Medulla oblongata (tissue), 1 donor: ENCODE measurements at regions not wholly inside any gene's neighbourhood (a gene's known extent, or its start where the extent isn't known, plus 50 kb on each side); places are given as distances from the start of the nearest gene placed in this dataset.
"Not testable (repeated sequence)": the region's sequence is repeated elsewhere in the genome, so short reads cannot be mapped to it uniquely, and the experiment has no call there.

Source experiments
- DNase-seq: peaks from one replicate; pipeline ENCODE4 v3.0.0-alpha.2; 2015; ENCODE audit errors: extremely low spot score

DNA sequence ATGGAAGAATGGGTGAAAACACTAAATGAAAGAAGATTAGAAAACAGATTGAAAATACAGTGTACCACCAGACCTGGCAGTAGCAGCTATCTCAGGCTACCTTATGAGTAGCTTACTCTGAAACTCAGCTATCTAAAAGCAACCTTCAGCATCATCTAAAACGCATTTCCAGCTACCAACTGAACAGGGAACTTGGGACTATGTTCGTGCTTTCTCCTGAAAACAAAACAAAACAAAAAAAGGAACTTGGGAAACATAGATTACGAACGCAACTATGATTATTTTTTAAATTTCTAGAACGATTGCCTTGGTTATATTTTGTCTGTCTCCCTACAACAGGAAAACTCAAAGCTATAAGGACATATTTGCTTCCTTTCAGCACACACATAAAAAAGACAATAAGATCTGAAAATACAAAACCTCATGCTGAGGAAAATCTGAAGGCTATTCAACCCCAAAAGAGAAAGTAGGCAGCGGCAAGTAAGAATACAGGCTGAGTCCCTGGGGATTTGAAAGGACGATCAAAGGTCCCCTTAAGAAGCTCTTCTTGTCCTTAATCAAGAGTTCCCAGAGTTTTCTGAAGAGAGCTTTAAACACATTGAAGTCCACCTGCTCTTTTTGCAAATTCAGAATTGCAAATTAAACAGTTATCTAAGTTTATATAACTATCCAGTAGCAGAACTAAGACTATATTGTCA, 53.4 kb downstream of the OR2K2 start:
- no peak for DNase-seq

DNA sequence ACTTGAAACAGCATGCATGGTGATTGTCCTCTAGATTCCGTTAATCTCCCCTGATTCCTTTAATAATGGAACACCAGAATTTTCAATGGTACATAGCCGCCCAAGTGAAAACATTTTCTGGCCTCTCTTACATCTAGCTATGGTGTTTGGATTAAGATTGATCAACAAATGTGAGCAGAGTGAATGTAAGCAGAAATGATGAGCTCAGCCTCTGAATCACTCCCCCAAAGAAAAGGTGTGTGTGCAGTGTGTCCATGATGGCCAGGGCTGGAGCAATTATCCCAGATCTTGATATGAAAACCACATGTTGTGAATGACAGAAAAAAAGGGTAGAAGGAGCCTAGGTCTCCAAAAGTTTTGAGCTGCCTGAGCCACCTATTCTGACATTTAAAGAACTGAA, 55.3 kb downstream of the OR2K2 start:
- no peak for DNase-seq

DNA sequence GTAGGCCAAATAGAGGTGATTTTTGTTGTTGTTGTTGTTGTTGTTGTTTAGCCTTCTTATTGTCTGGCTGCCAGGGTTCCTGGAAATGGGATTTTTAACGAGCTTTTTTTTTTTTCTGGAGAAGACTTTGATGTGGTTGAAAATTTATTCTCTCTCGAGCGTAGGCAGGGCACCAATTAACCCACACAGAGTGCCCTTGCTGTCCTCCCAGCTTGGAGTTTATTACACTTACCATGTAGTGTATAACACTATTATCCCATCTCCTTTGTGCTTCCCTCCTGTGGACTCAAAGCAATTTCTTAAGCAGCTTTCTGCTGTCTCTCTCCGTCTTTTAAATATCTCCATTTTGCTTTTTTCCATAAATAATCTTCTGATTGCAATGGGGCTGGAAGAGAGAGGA, 57.4 kb downstream of the OR2K2 start:
- no peak for DNase-seq

DNA sequence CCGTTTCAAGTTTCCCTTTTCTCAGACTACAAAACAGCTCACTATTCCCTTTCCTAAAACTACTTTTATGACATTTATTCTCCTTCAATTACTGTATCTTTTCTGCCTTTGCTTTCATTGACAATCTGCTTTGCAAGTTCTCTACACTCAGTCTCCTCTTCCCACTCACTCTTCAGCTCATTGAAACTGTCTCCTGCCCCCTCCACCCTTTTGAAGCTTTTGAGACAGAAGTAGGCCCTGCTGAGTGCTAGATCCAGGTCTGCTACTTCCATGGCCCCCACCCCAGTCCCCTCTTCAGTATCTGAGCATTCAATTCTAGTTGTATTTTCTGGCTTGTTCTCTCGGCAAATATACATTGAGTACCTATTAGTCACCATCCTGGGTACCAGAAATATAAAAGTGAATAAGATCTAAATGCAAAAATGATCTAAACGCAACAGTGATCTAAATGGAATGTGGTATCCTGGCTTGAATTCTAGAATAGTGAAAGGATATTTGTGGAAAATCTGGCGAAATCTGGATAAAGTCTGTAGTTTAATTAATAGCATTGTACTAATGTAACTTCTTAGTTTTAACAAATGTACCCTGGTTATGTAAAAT, 58.4 kb downstream of the OR2K2 start:
- no peak for DNase-seq

DNA sequence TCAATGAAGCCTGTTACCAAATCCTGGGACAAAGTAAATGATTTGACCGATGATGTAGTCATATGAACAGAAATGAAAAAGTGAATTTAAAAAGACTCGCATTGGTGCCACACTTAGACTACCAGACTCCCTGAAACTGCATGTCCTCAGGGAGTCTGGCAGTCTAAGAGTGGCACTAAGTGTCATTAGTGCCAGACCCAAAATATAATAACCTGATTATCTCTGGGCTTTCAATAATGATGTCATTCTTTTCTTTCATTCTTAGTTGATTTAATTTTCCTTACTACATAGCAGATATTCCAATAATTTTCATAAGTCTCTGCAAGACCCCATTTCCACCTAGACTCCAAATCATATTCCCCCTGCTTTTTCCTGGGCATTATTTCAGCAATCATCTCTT, 59.0 kb downstream of the OR2K2 start:
- DNase-seq = no peak

DNA sequence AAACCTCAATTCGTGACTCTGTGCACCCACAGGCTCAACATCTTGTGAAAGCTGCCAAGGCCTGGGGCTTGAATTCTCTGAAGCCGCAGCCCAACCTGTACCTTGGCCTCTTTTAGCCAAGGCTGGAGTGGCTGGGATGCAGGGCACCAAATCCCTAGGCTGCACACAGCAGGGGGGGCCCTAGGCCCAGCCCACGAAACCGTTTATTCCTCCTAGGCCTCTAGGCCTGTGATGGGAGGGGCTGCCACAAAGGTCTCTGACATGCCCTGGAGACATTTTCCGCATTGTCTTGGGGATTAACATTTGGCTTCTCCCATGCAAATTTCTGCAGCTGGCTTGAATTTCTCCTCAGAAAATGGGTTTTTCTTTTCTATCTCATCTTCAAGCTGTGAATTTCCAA, 64.0 kb downstream of the OR2K2 start:
- not testable (repeated sequence) for DNase-seq

DNA sequence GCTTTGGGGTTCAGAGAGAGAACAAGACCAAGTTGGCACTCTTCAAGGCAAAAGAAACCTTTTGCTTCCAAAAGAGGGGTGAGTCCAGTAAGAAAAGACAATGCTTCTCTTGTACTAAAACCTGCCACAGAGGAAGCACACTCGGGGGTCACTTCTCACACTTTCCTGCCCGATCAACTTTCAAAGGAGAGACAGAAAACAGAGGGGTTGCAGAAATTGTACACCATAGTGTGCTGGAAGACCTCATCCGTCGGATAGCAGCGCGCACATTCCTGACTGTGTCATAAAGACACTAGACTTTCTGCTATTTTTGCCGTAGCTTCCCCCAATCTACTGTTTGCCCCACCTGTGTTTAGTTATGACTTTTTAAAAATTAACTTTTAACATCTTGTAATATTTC, 66.9 kb downstream of the OR2K2 start:
- no peak for DNase-seq

DNA sequence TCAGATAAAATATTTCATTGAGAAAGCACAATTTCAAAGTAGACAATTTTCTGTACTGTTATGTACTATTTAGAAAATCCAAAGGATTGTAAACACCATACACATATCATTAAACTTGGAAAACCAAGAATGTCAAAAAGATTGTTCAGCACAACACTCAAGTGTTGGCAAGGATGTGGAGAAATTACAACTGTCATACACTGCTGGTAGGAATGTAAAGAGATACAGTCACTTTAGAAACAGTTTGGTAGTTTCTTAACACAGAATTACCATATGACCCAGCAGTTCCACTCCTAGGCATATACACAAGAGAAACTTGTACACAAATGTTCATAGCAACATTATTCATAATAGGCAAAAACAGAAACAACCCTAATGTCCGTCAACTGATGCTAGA, 71.2 kb downstream of the OR2K2 start:
- DNase-seq = no peak

DNA sequence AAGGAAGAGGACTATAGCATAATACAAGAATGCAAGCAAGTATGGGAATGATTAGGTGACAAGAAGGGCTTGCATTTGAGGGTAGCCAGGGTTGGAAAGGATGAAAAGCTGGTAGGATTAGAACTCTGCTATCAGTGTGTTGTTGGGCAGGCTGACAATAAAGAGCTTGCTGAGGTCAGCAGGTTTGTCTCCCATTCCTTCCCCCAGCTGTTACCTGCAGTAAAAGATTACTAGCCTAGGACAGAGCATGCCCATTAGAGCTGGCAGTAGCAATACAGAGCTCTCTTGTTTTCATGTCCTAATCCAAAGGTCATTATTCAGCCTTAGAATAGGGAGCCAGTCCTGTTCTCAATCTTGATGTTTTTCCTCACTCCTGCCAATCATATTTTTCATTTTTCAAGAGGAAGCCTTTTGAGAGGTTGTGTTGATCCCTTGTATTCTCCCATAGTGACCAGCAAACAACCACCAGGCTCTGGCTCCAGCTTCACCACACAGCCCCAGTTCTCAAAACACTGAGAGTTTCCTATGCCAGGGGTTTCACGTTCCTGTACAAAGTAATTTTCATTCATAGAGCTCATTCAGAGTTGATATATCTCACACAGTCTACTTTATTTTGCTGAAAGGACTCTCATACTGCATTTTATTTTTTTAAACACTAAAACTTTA, 71.7 kb downstream of the OR2K2 start:
- DNase-seq = no peak

DNA sequence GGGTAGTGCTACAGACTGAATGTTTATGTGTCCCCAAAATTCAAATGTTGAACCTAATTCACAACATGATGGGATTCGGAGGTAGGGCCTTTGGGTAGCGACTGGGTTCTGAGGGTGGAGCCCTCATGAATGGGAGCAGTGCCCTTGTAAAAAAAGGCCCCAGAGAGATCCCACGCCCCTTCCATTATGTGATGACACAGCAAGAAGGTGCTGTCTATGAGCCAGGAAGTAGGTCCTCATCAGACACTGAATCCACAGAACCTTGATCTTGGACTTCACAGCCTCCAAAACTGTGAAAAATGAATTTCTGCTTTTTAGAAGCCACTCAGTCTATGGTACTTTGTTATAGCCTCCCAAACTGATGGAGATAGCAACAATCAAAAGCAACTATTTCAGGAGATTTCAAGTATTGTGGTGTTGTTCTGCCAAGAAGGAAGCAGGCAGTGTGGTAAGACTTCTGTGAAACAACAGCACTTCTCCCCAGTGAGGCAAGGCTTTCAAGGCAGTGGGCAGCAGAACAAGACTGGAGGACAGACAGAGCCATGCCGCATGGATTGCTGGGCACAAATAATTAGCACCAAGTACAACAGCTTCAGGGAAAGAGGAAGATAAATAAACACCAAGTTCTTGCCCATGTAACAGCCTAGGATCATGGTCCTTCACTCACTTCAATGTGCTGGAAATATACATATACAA, 76.1 kb downstream of the OR2K2 start:
- peak; percentile 49 for DNase-seq

DNA sequence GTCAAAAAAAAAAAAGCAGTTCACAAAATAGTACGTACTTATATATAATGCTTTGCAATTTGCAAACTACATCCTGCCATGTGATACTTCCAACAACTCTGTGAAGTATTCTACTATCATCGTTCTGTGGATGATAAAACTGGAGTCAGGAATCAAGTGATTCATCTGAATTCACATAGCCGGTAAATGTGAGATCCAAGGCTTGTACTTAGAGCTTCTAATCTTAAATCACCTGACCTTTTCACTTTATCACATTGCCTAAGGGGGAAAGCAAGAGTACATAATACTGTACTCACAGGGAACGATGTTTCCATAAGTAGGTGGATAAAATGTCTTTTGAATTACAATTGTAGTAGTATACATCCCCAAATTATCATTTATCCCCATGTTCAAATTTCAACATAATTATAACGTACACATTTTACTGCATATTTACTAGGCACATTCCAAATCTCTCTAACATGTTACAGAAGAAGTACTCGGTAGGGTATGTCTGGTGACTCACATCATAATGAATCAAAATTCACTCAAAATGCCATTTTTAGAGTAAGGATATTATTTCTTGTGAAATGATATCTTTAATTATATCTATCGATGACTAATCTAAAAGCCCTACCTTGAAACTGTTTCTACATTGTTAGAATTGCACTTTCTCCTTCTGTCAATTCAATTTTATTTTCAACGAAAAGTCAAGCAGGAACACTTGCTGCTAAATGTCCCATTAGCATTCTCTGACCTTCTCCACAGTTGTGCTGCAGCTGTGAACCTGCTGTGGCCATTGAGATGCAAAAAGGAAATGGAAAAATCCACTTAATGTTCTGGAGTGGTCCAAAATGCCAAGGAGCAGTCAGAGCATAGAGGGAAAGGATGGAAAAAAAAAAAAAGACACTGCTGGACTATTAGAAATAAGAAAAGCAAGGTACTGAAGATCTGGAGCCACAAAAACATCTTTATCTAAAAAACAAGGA, 78.9 kb downstream of the OR2K2 start:
- DNase-seq = no peak

DNA sequence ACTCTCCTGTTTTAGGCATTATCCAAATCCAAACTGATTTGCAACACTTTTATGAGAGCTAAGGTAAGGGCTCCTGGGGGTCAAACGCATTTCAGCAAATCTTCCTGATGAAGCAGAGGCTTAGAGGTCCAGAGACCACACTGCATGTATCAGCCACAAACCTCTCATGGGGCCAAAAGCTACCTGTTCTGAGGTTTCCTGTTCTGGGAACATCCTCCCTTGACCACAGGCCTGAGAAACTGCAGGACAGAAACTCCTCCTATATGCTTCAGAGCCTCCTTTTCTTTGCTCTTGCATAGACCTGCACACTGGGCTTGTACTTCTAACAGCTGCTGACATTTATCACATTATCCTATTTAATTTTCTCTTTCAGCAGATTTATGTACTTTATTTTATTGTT, 92.6 kb downstream of the OR2K2 start:
- DNase-seq = no peak

DNA sequence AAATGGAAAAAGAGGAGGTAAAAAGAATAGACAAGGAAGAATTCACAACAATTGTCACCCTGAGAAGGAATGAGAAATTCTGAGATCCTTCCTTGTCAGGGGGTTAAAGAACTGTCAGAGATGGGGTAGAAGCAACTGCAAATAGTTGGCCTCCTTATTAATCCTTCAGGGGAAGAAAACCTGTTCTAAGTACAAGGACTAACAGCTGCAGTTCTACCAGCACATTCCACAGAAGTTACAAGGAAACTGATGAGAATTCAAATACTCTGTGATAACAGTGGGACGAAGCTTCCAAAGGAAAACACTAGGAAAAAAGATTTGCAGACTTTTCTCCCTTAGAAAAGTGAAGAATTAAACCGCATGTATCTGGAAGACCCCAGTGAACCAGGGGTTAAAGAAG, 93.7 kb downstream of the OR2K2 start:
- no peak for DNase-seq

DNA sequence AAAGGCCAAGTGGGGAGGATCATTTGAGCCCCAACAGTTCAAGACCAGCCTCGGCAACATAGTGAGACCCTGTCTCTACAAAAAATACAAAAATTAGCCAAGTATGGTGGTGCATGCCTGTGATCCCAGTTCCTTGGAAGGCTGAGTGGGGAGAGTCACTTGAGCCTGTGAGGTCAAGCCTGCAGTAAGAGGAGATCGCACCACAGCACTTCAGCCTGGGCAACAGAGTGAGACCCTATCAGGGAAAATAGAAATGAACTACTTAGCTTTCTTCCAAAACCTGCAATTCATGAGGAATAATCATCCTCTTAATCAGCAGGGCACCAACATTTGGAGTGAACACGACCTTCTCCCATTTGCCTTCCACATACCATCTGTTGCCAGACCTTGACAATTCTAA, 96.1 kb downstream of the OR2K2 start:
- no peak for DNase-seq

DNA sequence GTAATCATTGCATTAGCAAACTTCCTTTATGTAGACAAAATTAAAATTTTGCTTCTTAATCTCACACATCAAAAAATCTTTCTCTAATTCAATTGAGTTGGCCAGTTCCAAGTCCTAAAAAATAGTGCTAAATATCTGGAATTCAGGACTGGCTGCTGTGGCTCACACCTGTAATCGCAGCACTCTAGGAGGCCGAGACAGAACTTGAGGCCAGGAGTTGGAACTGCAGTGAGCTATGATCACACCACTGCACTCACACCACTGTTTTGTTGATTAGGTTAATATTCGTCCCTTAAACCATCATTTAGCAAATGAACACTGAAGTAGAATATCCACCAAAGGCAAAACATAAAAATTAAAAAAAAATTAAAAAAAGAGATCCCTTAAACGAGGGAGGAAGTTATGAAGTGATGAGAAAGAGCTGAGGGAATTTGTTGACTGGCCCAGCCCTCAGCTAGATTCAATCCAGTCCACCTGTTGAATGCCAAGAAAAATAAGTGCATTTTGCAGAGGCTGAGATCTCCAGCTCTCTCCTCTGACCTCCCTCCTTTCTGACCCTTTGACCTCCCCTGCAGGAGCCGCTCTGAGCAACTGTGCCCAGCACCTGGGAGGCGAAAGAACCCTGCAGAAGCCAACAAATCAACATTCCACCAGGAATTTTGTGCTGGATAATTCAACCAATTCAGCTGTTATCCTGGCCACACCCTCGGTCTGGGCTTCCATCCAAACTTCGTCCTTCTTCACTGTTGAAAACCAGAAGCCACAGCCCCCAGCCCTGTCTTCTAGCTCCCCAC, 96.8 kb downstream of the OR2K2 start:
- DNase-seq = no peak

DNA sequence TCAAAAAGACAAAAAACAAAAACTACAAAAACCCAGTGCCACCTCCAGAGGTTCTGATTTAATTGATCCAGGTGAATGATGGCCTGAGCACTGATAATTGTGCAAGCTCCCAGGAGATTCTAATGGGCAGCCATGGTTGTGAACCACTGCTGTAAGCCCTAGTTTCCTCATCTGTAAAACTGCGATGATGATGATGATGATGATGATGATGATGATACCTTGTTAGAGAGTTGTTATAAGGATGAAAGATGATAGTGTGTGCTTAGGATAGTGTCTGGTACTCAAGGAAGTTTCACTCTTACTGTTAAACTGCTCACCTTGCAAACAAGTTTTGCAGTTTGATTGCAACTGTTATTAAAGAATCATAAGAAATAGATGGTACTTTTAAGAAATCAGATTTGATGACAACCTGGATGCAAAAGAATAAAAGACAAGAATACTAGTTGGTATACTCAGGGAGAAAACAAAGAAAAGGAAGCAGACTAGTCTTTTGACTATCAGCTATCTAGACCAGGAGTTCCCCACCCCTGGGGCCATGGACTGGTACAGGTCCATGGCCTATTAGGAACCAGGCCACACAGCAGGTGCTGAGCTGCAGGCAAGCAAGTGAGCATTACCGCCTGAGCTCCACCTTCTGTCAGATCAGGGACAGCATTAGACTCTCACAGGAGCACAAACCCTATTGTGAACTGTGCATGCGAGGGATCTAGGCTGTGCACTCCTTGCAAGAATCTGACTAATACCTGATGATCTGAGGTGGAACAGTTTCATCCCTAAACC, 98.0 kb downstream of the OR2K2 start:
- DNase-seq = peak; percentile 4

DNA sequence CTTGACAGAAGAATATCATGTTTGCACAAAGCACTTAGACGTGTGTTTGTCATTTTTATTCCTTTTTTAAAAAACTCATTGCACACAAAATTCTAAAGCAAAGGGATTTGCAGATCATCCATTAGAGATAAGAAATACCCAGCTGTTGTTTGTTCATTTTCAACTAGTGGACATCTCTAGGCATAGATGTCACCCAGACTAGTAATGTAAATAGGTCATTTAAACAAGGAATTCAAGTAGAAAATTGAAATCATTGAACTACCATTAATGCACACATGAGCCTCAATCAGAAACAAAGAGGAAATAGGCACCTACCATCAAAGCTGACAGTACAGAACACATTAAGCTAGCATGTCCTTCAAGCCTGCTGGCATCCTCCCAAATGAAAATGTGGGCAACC, 107.3 kb downstream of the OR2K2 start:
- no peak for DNase-seq

DNA sequence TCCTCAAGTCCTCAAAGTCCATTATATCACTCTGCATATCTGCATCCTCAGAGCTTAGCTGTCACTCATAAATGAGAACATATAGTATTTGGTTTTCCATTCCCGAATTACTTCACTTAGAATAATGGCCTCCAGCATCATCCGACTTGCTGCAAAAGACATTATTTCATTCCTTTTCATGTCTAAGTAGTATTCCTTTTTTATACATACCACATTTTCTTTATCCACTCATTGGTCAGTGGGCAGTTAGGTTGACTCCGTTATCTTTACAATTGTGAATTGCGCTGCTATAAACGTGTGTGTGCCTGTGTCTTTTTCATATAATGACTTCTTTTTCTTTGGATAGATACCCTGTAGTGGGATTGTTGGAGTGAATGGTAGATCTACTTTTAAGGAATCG, 117.2 kb downstream of the OR2K2 start:
- no peak for DNase-seq

DNA sequence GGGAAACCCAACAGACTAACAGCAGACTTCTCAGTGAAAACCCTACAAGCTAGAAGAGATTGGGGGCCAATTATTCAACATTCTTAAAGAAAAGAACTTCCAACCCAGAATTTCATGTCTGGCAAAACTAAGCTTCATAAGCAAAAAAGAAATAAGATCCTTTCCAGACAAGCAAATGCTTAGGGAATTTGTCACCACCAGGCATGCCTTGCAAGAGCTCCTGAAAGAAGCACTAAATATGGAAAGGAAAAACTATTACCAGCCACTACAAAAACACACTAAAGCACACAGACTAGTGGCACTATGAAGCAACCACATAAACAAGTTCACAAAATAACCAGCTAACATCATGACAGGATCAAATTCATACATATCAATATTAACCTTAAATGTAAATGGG, 131.1 kb downstream of the OR2K2 start:
- DNase-seq = no peak

DNA sequence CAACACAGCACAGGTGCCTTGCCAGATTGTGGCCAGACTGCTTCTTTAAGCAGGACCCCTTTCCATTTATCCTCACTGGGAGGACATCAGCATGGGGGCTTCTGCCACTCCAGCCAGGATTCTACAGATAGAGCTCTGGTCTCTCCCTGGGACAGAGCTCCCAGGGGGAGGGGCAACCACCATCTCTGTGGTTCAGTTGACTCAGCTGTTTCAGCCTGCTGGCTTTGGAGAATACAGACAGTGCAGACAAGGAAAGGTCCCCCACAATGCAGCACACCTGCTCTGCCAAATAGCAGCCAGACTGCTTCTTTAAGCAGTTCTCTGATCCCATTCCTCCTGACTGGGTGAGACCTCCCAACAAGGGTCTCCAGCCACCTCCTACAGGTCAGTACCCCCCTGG, 132.8 kb downstream of the OR2K2 start:
- DNase-seq = no peak
